DOHH2 (cell line): ENCODE measurements at regions not wholly inside any gene's neighbourhood (a gene's known extent, or its start where the extent isn't known, plus 50 kb on each side); places are given as distances from the start of the nearest gene placed in this dataset.

Experiments
- CTCF ChIP-seq: fragments of 200-600 bp; sonication (generic); IDR thresholded peaks from one replicate; pipeline ENCODE4 v1.5.1; 2014; ENCODE audit warnings: antibody characterized with exemption, mild to moderate bottlenecking, low read depth, low read length; ENCODE audit not compliant: poor library complexity, severe bottlenecking
- EZH2phosphoT487 ChIP-seq: fragments of 200-600 bp; sonication (generic); IDR thresholded peaks from 2 replicates; pipeline ENCODE4 v1.6.1; 2017; ENCODE audit warnings: borderline replicate concordance, mild to moderate bottlenecking, antibody characterized with exemption, low read length, moderate library complexity, mixed read lengths

GRCh38 chr12:18849761-18850160, 111.8 kb downstream of the CAPZA3 start:
- TF ChIP-seq CTCF (no peak), EZH2phosphoT487 (no peak)
